Esophagus muscularis mucosa (tissue), 4 donors: ENCODE measurements at regions not wholly inside any gene's neighbourhood (a gene's known extent, or its start where the extent isn't known, plus 50 kb on each side); places are given as distances from the start of the nearest gene placed in this dataset.

Experiments
- DNase-seq: peaks from one replicate; pipeline ENCODE4 v3.0.0-alpha.2; 2017; ENCODE audit errors: extremely low spot score
- H3K27ac ChIP-seq, 4 donors: fragments of 200-600 bp; sonication (generic); replicated peaks in 1 of 4; 1 replicate in 3 of 4; 2 replicates in 1 of 4; pipeline ENCODE4 v1.5.1; 2016 to 2019; ENCODE audit warnings: mild to moderate bottlenecking in 1 of 4
- H3K27me3 ChIP-seq, 4 donors: fragments of 200-600 bp; sonication (generic); one replicate each; pipeline versions ENCODE4 v1.5.1 to v1.6.0; 2016 to 2019
- H3K36me3 ChIP-seq, 4 donors: fragments of 200-600 bp; sonication (generic); one replicate each; pipeline ENCODE4 v1.5.1; 2016 to 2019
- H3K4me1 ChIP-seq, 4 donors: fragments of 200-600 bp; sonication (generic); one replicate each; pipeline ENCODE4 v1.5.1; 2016 to 2019
- H3K4me3 ChIP-seq, 4 donors: fragments of 200-600 bp; sonication (generic); 1 replicate in 2 of 4; 2 replicates in 2 of 4; pipeline ENCODE4 v1.5.1; 2016 to 2019; ENCODE audit warnings: mild to moderate bottlenecking in 4 of 4, moderate library complexity in 1 of 4
- H3K9me3 ChIP-seq, 4 donors: fragments of 200-600 bp; sonication (generic); 1 replicate in 3 of 4; 2 replicates in 1 of 4; pipeline ENCODE4 v1.5.1; 2016 to 2019
- CTCF ChIP-seq, 3 experiments: fragments of 200-600 bp in 2 of 3; fragments of 450-650 bp in 1 of 3; sonication (generic) in 2 of 3; IDR thresholded peaks; one replicate each; pipeline ENCODE4 v1.5.1; 2017 to 2019; ENCODE audit warnings: antibody characterized with exemption in 3 of 3, mild to moderate bottlenecking in 2 of 3, moderate library complexity in 1 of 3
- EP300 ChIP-seq: sonication (generic); formaldehyde crosslinking; IDR thresholded peaks from one replicate; pipeline ENCODE4 v1.6.1; 2017; ENCODE audit warnings: antibody characterized with exemption
- POLR2A ChIP-seq: fragments of 450-650 bp; IDR thresholded peaks from one replicate; pipeline ENCODE4 v1.6.1; 2017; ENCODE audit warnings: antibody characterized with exemption, moderate library complexity, mild to moderate bottlenecking, low read depth
- POLR2AphosphoS5 ChIP-seq, 2 donors: sonication (generic); formaldehyde crosslinking; IDR thresholded peaks; one replicate each; pipeline ENCODE4 v1.6.1; 2017; ENCODE audit warnings: antibody characterized with exemption in 2 of 2
- WGBS: methylation state at CpG from one replicate; pipeline ENCODE4 v1.1.5; 2018; 5-methylcytosine and 5-hydroxymethylcytosine counted together
- intact Hi-C: fragments of 100-400 bp; cut with DNase I; formaldehyde crosslinking; loops from one replicate; pipeline ENCODE4 v1.15.1; 2023

- no peaks in the 10 kb centered on the region for H3K36me3 ChIP-seq
- H3K27me3 ChIP-seq = no peaks in the 10 kb centered on the region
- H3K4me1 ChIP-seq = no peaks in the 10 kb centered on the region
- no peak overlapping the region for H3K4me3 ChIP-seq
- no peaks in the 10 kb centered on the region for H3K9me3 ChIP-seq
- 81% methylated on average over 4 of the region's 4 CpGs for WGBS
- H3K27ac ChIP-seq = no peak overlapping the region
- TF ChIP-seq CTCF (IDR thresholded peaks at IDR 0.05) (no peak), POLR2A (no peak), POLR2AphosphoS5 (IDR thresholded peaks at IDR 0.05) (no peak), EP300 (no peak)
- no peak for DNase-seq
- intact Hi-C loops = no loop called here
Measured at GRCh38 chr6:9576521-9576920, 838.4 kb downstream of the TFAP2A start.

- Histone ChIP-seq H3K27ac (no peak overlapping the region), H3K4me1 (no peaks in the 10 kb centered on the region), H3K9me3 (no peaks in the 10 kb centered on the region), H3K27me3 (peaks cover 0 to 5% (median 0%) of the 10 kb centered on the region in 4 donors), H3K4me3 (no peak overlapping the region), H3K36me3 (no peaks in the 10 kb centered on the region)
- intact Hi-C loops = no loop called here
- DNase-seq = no peak
- no peak for TF ChIP-seq CTCF (IDR thresholded peaks at IDR 0.05)
- TF ChIP-seq POLR2A = no peak
- TF ChIP-seq POLR2AphosphoS5 (IDR thresholded peaks at IDR 0.05) = no peak
- TF ChIP-seq EP300 = no peak
Measured at GRCh38 chr6:9566096-9566495, 848.8 kb downstream of the TFAP2A start.

- H3K4me3 ChIP-seq = no peak overlapping the region
- no peak for DNase-seq
- TF ChIP-seq POLR2A = no peak
- no peak for TF ChIP-seq POLR2AphosphoS5 (IDR thresholded peaks at IDR 0.05)
- no peak for TF ChIP-seq CTCF (IDR thresholded peaks at IDR 0.05)
- TF ChIP-seq EP300 = no peak
- WGBS = 54% methylated on average over 3 of the region's 3 CpGs
- H3K27me3 ChIP-seq = peaks cover 0 to 5% (median 0%) of the 10 kb centered on the region in 4 donors
- no peaks in the 10 kb centered on the region for H3K36me3 ChIP-seq
- intact Hi-C loops = no loop called here
- H3K9me3 ChIP-seq = no peaks in the 10 kb centered on the region
- H3K4me1 ChIP-seq = no peaks in the 10 kb centered on the region
- no peak overlapping the region for H3K27ac ChIP-seq
Measured at GRCh38 chr6:9564021-9564420, 850.9 kb downstream of the TFAP2A start.

- H3K9me3 ChIP-seq = no peaks in the 10 kb centered on the region
- no peaks in the 10 kb centered on the region for H3K36me3 ChIP-seq
- no peak for TF ChIP-seq EP300
- TF ChIP-seq CTCF (IDR thresholded peaks at IDR 0.05) = no peak
- no peak for TF ChIP-seq POLR2AphosphoS5 (IDR thresholded peaks at IDR 0.05)
- TF ChIP-seq POLR2A = no peak
- intact Hi-C loops = no loop called here
- no peak for DNase-seq
- peaks cover 0 to 5% (median 0%) of the 10 kb centered on the region in 4 donors for H3K27me3 ChIP-seq
- H3K27ac ChIP-seq = no peak overlapping the region
- H3K4me1 ChIP-seq = no peaks in the 10 kb centered on the region
- no peak overlapping the region for H3K4me3 ChIP-seq
- 80% methylated on average over 1 of the region's 1 CpG for WGBS
Measured at GRCh38 chr6:9563568-9563967, 851.3 kb downstream of the TFAP2A start.

GRCh38 chr6:9554806-9555205 is 860.1 kb downstream of the TFAP2A start:
- H3K27ac ChIP-seq = no peak overlapping the region
- H3K9me3 ChIP-seq = peaks cover 0 to 12% (median 0%) of the 10 kb centered on the region in 4 donors
- no peak overlapping the region for H3K4me3 ChIP-seq
- no peak for TF ChIP-seq EP300
- TF ChIP-seq POLR2AphosphoS5 (IDR thresholded peaks at IDR 0.05) = no peak
- no peak for TF ChIP-seq POLR2A
- no peak for TF ChIP-seq CTCF (IDR thresholded peaks at IDR 0.05)
- H3K36me3 ChIP-seq = no peaks in the 10 kb centered on the region
- H3K27me3 ChIP-seq = no peaks in the 10 kb centered on the region
- no peak for DNase-seq
- no peaks in the 10 kb centered on the region for H3K4me1 ChIP-seq
- intact Hi-C loops = no loop called here
